DOHH2 (cell line): ENCODE measurements at regions not wholly inside any gene's neighbourhood (a gene's known extent, or its start where the extent isn't known, plus 50 kb on each side); places are given as distances from the start of the nearest gene placed in this dataset.

ENCODE experiments used
- EZH2phosphoT487 ChIP-seq: fragments of 200-600 bp; sonication (generic); IDR thresholded peaks from 2 replicates; pipeline ENCODE4 v1.6.1; 2017; ENCODE audit warnings: borderline replicate concordance, mild to moderate bottlenecking, antibody characterized with exemption, low read length, moderate library complexity, mixed read lengths
- TF ChIP-seq, protein P1 (sequence below): fragments of 200-600 bp; sonication (generic); IDR thresholded peaks from one replicate; pipeline ENCODE4 v1.5.1; 2014; ENCODE audit warnings: antibody characterized with exemption, mild to moderate bottlenecking, low read depth, low read length; ENCODE audit not compliant: poor library complexity, severe bottlenecking

GRCh38 chr5:1699394-1699793 lies 100.2 kb downstream of the MRPL36 start:
- TF ChIP-seq, protein P1, sequence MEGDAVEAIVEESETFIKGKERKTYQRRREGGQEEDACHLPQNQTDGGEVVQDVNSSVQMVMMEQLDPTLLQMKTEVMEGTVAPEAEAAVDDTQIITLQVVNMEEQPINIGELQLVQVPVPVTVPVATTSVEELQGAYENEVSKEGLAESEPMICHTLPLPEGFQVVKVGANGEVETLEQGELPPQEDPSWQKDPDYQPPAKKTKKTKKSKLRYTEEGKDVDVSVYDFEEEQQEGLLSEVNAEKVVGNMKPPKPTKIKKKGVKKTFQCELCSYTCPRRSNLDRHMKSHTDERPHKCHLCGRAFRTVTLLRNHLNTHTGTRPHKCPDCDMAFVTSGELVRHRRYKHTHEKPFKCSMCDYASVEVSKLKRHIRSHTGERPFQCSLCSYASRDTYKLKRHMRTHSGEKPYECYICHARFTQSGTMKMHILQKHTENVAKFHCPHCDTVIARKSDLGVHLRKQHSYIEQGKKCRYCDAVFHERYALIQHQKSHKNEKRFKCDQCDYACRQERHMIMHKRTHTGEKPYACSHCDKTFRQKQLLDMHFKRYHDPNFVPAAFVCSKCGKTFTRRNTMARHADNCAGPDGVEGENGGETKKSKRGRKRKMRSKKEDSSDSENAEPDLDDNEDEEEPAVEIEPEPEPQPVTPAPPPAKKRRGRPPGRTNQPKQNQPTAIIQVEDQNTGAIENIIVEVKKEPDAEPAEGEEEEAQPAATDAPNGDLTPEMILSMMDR: no peak
- TF ChIP-seq EZH2phosphoT487: no peak
